ENCODE measurements at regions not wholly inside any gene's neighbourhood (a gene's known extent, or its start where the extent isn't known, plus 50 kb on each side); places are given as distances from the start of the nearest gene placed in this dataset.

DNA sequence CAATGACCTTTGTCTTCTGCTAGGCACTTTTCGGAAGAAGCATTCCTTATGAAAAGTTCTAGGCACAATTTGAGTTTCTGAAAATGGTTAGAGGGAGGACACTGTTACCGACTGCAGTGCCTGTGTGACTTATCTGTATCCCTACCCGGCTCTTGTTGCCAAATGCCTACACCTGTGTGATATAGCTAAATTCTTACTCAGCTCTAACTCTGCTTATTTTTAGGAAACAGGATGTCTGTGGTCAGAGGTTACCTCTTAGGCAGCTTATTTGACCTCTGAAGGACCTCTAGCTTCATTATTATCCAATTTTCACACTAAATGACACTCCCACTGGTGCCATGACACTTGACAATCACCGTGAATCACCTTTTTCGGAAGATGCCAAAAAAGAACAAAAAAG is 561.1 kb upstream of the SMIM31 start:
- TF ChIP-seq, protein P1, sequence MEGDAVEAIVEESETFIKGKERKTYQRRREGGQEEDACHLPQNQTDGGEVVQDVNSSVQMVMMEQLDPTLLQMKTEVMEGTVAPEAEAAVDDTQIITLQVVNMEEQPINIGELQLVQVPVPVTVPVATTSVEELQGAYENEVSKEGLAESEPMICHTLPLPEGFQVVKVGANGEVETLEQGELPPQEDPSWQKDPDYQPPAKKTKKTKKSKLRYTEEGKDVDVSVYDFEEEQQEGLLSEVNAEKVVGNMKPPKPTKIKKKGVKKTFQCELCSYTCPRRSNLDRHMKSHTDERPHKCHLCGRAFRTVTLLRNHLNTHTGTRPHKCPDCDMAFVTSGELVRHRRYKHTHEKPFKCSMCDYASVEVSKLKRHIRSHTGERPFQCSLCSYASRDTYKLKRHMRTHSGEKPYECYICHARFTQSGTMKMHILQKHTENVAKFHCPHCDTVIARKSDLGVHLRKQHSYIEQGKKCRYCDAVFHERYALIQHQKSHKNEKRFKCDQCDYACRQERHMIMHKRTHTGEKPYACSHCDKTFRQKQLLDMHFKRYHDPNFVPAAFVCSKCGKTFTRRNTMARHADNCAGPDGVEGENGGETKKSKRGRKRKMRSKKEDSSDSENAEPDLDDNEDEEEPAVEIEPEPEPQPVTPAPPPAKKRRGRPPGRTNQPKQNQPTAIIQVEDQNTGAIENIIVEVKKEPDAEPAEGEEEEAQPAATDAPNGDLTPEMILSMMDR (IDR thresholded peaks at IDR 0.05; ENCODE audit: low read depth, low read length), result no peak
- TF ChIP-seq, protein P2, sequence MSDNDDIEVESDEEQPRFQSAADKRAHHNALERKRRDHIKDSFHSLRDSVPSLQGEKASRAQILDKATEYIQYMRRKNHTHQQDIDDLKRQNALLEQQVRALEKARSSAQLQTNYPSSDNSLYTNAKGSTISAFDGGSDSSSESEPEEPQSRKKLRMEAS (IDR thresholded peaks at IDR 0.05; ENCODE audit: low read depth, low read length), result no peak
- no peak for TF ChIP-seq POLR2A (IDR thresholded peaks at IDR 0.05; ENCODE audit: extremely low read depth, insufficient read length)
- no peak for TF ChIP-seq MYC (IDR thresholded peaks at IDR 0.05; ENCODE audit: low read depth, low read length)

Data from NB4 (cell line).